RKO (cell line): ENCODE measurements at regions not wholly inside any gene's neighbourhood (a gene's known extent, or its start where the extent isn't known, plus 50 kb on each side); places are given as distances from the start of the nearest gene placed in this dataset.
"Not testable (repeated sequence)": the region's sequence is repeated elsewhere in the genome, so short reads cannot be mapped to it uniquely, and the experiment has no call there.

ENCODE experiments used
- DNase-seq: peaks from one replicate; pipeline ENCODE4 v3.0.0-alpha.2; 2016; ENCODE audit warnings: low spot score

- peak; percentile 27 for DNase-seq
Measured at GRCh38 chr6:111925296-111925695, 52.0 kb upstream of the FYN start.

- DNase-seq, result no peak
Measured at GRCh38 chr6:111926731-111927302, 53.6 kb upstream of the FYN start.

GRCh38 chr6:111927321-111927720, 54.1 kb upstream of the FYN start:
- DNase-seq, result no peak

GRCh38 chr6:111928139-111928538, 54.9 kb upstream of the FYN start:
- no peak for DNase-seq

- not testable (repeated sequence) for DNase-seq
Measured at GRCh38 chr6:111934611-111935010, 61.4 kb upstream of the FYN start.

GRCh38 chr6:111936718-111937117, 63.5 kb upstream of the FYN start:
- no peak for DNase-seq

GRCh38 chr6:111938710-111939109, 65.5 kb upstream of the FYN start:
- no peak for DNase-seq

GRCh38 chr6:111939902-111940301, 66.7 kb upstream of the FYN start:
- DNase-seq, result no peak

GRCh38 chr6:111940801-111941200, 67.5 kb upstream of the FYN start:
- DNase-seq, result no peak

GRCh38 chr6:111941686-111942330, 68.6 kb upstream of the FYN start:
- no peak for DNase-seq

GRCh38 chr6:111942561-111942960, 69.3 kb upstream of the FYN start:
- no peak for DNase-seq

GRCh38 chr6:111943266-111943665, 70.0 kb upstream of the FYN start:
- no peak for DNase-seq

- no peak for DNase-seq
Measured at GRCh38 chr6:111943726-111944125, 70.5 kb upstream of the FYN start.

GRCh38 chr6:111944541-111944940, 71.3 kb upstream of the FYN start:
- DNase-seq, result no peak

- DNase-seq, result no peak
Measured at GRCh38 chr6:111949546-111949945, 76.3 kb upstream of the FYN start.

- DNase-seq, result not testable (repeated sequence)
Measured at GRCh38 chr6:111949984-111950383, 76.7 kb upstream of the FYN start.

GRCh38 chr6:111950661-111951496, 77.6 kb upstream of the FYN start:
- DNase-seq, result no peak

GRCh38 chr6:111951497-111952085, 78.3 kb upstream of the FYN start:
- DNase-seq, result no peak

GRCh38 chr6:111952274-111952673, 79.0 kb upstream of the FYN start:
- no peak for DNase-seq

GRCh38 chr6:111952821-111953540, 79.7 kb upstream of the FYN start:
- no peak for DNase-seq

- no peak for DNase-seq
Measured at GRCh38 chr6:111956098-111956497, 82.8 kb upstream of the FYN start.

- DNase-seq, result peak; percentile 16
Measured at GRCh38 chr6:111957623-111958315, 84.5 kb upstream of the FYN start.
